WTC11 (cell line): ENCODE measurements at regions not wholly inside any gene's neighbourhood (a gene's known extent, or its start where the extent isn't known, plus 50 kb on each side); places are given as distances from the start of the nearest gene placed in this dataset.
"Not testable (repeated sequence)": the region's sequence is repeated elsewhere in the genome, so short reads cannot be mapped to it uniquely, and the experiment has no call there.

Source experiments
- ATAC-seq: fragments of 200-7000 bp; cut with Tn5 transposase; 2 replicates; pipeline ENCODE4 v1.10.0; 2021; ENCODE audit warnings: mild to moderate bottlenecking, moderate library complexity
- CTCF ChIA-PET: fragments of 300-600 bp; sonication (Branson Sonifier 250); formaldehyde crosslinking; loops from one replicate; lab custom pipeline; 2021; ENCODE audit warnings: antibody characterized with exemption; lab: Charles Lee
- POLR2A ChIA-PET: fragments of 350-600 bp; sonication (Branson Sonifier 250); formaldehyde crosslinking; loops from one replicate; lab custom pipeline; 2021; ENCODE audit warnings: antibody characterized with exemption; lab: Charles Lee
- DNase-seq: peaks from one replicate; pipeline ENCODE4 v3.0.0; 2021; ENCODE audit warnings: low spot score
- H3K27ac Mint-ChIP-seq: 2 replicates; pipeline ENCODE4 v1.8.0; 2021; ENCODE audit warnings: mixed read lengths
- H3K27me3 Mint-ChIP-seq: 2 replicates; pipeline ENCODE4 v1.8.0; 2021; ENCODE audit warnings: low read depth, mild to moderate bottlenecking, moderate library complexity, mixed read lengths
- H3K36me3 Mint-ChIP-seq: 2 replicates; pipeline ENCODE4 v1.8.0; 2021; ENCODE audit warnings: mixed read lengths
- H3K4me1 Mint-ChIP-seq: 2 replicates; pipeline ENCODE4 v1.8.0; 2022; ENCODE audit warnings: mixed read lengths
- H3K4me3 Mint-ChIP-seq: 2 replicates; pipeline ENCODE4 v1.8.0; 2021; ENCODE audit warnings: mild to moderate bottlenecking, moderate library complexity, mixed read lengths
- H3K9me3 Mint-ChIP-seq: 2 replicates; pipeline ENCODE4 v1.8.0; 2021; ENCODE audit warnings: mixed read lengths
- ATF1 ChIP-seq: sonication (generic); formaldehyde crosslinking; IDR thresholded peaks from 2 replicates; pipeline ENCODE4 v1.8.1; 2023; ENCODE audit warnings: mild to moderate bottlenecking, moderate library complexity, missing genetic modification reagents
- ATF3 ChIP-seq: sonication (generic); formaldehyde crosslinking; conservative IDR thresholded peaks from 2 replicates; pipeline ENCODE4 v1.8.1; 2022; ENCODE audit warnings: mild to moderate bottlenecking, missing genetic modification reagents
- CREB1 ChIP-seq: sonication (generic); formaldehyde crosslinking; IDR thresholded peaks from 2 replicates; pipeline ENCODE4 v1.8.0; 2023; ENCODE audit warnings: mild to moderate bottlenecking, missing genetic modification reagents
- CTCF ChIP-seq: fragments of 200-600 bp; IDR thresholded peaks from 2 replicates; pipeline ENCODE4 v1.8.0; 2022; ENCODE audit warnings: antibody characterized with exemption
- ERG ChIP-seq: fragments of 250-450 bp; sonication (Bioruptor Pico); IDR thresholded peaks from 2 replicates; pipeline ENCODE4 v1.8.0; 2021; ENCODE audit warnings: mild to moderate bottlenecking
- GTF2I ChIP-seq: fragments of 250-450 bp; sonication (Bioruptor Pico); conservative IDR thresholded peaks from 2 replicates; pipeline ENCODE4 v1.4.0; 2021; ENCODE audit warnings: mild to moderate bottlenecking
- IRF2 ChIP-seq: sonication (generic); formaldehyde crosslinking; IDR thresholded peaks from 2 replicates; pipeline ENCODE4 v1.8.0; 2022; ENCODE audit warnings: low read depth, missing genetic modification reagents, borderline replicate concordance
- NFATC4 ChIP-seq: fragments of 250-450 bp; sonication (Bioruptor Pico); IDR thresholded peaks from 2 replicates; pipeline ENCODE4 v1.9.0; 2021; ENCODE audit warnings: mild to moderate bottlenecking
- NFYB ChIP-seq: sonication (generic); formaldehyde crosslinking; conservative IDR thresholded peaks from 2 replicates; pipeline ENCODE4 v1.8.0; 2022; ENCODE audit warnings: low read depth, missing genetic modification reagents
- NR1H2 ChIP-seq: sonication (generic); formaldehyde crosslinking; IDR thresholded peaks from 2 replicates; pipeline ENCODE4 v1.9.0; 2021; ENCODE audit warnings: mild to moderate bottlenecking, moderate library complexity, missing genetic modification reagents
- RORB ChIP-seq: fragments of 250-450 bp; sonication (Bioruptor Pico); IDR thresholded peaks from 2 replicates; pipeline ENCODE4 v1.9.0; 2021; ENCODE audit warnings: mild to moderate bottlenecking
- TCF7 ChIP-seq: sonication (generic); formaldehyde crosslinking; IDR thresholded peaks from 2 replicates; pipeline ENCODE4 v1.8.0; 2022; ENCODE audit warnings: mild to moderate bottlenecking, low read depth, missing genetic modification reagents, moderate library complexity
- TEAD1 ChIP-seq: sonication (generic); formaldehyde crosslinking; IDR thresholded peaks from 2 replicates; pipeline ENCODE4 v1.8.0; 2022; ENCODE audit warnings: mild to moderate bottlenecking, missing genetic modification reagents
- TEAD4 ChIP-seq: sonication (generic); formaldehyde crosslinking; IDR thresholded peaks from 2 replicates; pipeline ENCODE4 v1.8.0; 2022; ENCODE audit warnings: mild to moderate bottlenecking, missing genetic modification reagents
- ZBTB21 ChIP-seq: sonication (generic); formaldehyde crosslinking; IDR thresholded peaks from 2 replicates; pipeline ENCODE4 v1.8.1; 2023; ENCODE audit warnings: mild to moderate bottlenecking, missing genetic modification reagents, borderline replicate concordance
- ZNF121 ChIP-seq: sonication (generic); formaldehyde crosslinking; IDR thresholded peaks from 2 replicates; pipeline ENCODE4 v1.8.0; 2023; ENCODE audit warnings: missing genetic modification reagents
- ZNF219 ChIP-seq: sonication (generic); formaldehyde crosslinking; IDR thresholded peaks from 2 replicates; pipeline ENCODE4 v1.8.0; 2023; ENCODE audit warnings: missing genetic modification reagents, mild to moderate bottlenecking, borderline replicate concordance
- ZNF232 ChIP-seq: sonication (generic); formaldehyde crosslinking; IDR thresholded peaks from 2 replicates; pipeline ENCODE4 v1.8.0; 2022; ENCODE audit warnings: mild to moderate bottlenecking, missing genetic modification reagents
- ZNF263 ChIP-seq: sonication (generic); formaldehyde crosslinking; IDR thresholded peaks from 2 replicates; pipeline ENCODE4 v1.8.1; 2022; ENCODE audit warnings: low read depth, mild to moderate bottlenecking, moderate library complexity, missing genetic modification reagents
- ZNF281 ChIP-seq: sonication (generic); formaldehyde crosslinking; IDR thresholded peaks from 2 replicates; pipeline ENCODE4 v1.8.0; 2023; ENCODE audit warnings: mild to moderate bottlenecking, missing genetic modification reagents
- TF ChIP-seq, protein P1 (sequence below): fragments of 250-450 bp; sonication (Bioruptor Pico); IDR thresholded peaks from 2 replicates; pipeline ENCODE4 v1.9.0; 2021; ENCODE audit warnings: mild to moderate bottlenecking

DNA sequence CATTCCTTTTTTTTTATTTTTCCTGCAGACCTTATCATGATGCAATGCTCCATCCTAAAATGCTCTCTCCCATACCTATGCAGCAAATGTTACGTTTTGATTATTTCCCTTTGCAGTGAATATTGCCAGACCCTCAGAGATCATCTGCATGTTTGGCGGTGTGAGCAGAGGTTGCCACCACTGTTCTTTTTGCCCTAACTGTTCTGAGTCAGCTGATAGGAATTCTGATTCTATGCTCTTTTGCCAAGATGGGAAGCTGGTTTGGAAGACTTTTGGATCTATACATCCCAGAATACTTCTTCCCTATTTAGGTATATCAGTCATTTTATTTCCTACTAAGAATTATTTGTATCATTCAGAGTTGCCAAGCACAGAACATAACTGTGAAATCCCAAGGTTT, 130.5 kb downstream of the KLF6 start:
- Mint-ChIP-seq H3K27ac (no peak overlapping the region), H3K9me3 (no peaks in the 10 kb centered on the region), H3K4me1 (peaks cover 8% of the 10 kb centered on the region), H3K36me3 (no peaks in the 10 kb centered on the region), H3K4me3 (no peak overlapping the region), H3K27me3 (no peaks in the 10 kb centered on the region)
- ChIA-PET POLR2A (no interaction called here), CTCF (no interaction called here)
- no peak for DNase-seq
- no peak for ATAC-seq
- TF ChIP-seq RORB (CRISPR knock-in tag), result no peak
- TF ChIP-seq ATF1 (CRISPR knock-in tag), result no peak
- TF ChIP-seq TEAD1 (CRISPR knock-in tag), result no peak
- TF ChIP-seq ZBTB21, result no peak
- no peak for TF ChIP-seq NFATC4 (CRISPR knock-in tag)
- no peak for TF ChIP-seq ZNF263
- no peak for TF ChIP-seq NR1H2
- TF ChIP-seq ZNF121, result no peak
- TF ChIP-seq ERG, result no peak
- TF ChIP-seq CREB1 (CRISPR knock-in tag), result no peak
- TF ChIP-seq ZNF219, result no peak
- TF ChIP-seq ZNF232, result no peak
- no peak for TF ChIP-seq TEAD4
- no peak for TF ChIP-seq IRF2 (CRISPR knock-in tag)
- TF ChIP-seq TCF7 (CRISPR knock-in tag), result no peak
- no peak for TF ChIP-seq CTCF

DNA sequence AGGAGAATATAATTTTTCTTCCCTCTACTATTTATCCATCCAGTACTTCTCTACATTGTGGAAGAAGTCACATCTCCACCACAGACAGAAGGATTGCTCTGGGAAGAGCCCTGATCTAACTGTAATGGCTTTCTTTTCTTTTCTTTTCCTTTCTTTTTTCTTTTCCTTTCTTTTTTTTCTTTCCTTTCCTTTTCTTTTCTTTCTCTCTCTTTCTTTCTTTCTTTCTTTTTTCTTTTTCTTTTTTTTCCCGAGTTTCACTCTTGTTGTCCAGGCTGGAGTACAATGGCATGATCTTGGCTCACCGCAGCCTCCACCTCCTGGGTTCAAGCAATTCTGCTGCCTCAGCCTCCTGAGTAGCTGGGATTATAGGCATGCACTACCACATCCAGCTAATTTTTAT, 131.7 kb downstream of the KLF6 start:
- not testable (repeated sequence) for H3K27ac Mint-ChIP-seq, H3K9me3 Mint-ChIP-seq, H3K27me3 Mint-ChIP-seq

GRCh38 chr10:3652886-3653285, 132.1 kb downstream of the KLF6 start:
- no peak overlapping the region for H3K27ac Mint-ChIP-seq
- DNase-seq, result no peak
- no peaks in the 10 kb centered on the region for H3K9me3 Mint-ChIP-seq
- ATAC-seq, result no peak
- peaks cover 6% of the 10 kb centered on the region; the same call in 1 of the 2 replicates for H3K4me1 Mint-ChIP-seq
- no peaks in the 10 kb centered on the region for H3K27me3 Mint-ChIP-seq
- no peaks in the 10 kb centered on the region for H3K36me3 Mint-ChIP-seq
- ChIA-PET POLR2A (no interaction called here), CTCF (no interaction called here)
- TF ChIP-seq NFYB (CRISPR knock-in tag) (no peak), TEAD4 (no peak), ATF3 (no peak), ERG (no peak), GTF2I (no peak), ZNF281 (CRISPR knock-in tag) (no peak)
- TF ChIP-seq, protein P1, sequence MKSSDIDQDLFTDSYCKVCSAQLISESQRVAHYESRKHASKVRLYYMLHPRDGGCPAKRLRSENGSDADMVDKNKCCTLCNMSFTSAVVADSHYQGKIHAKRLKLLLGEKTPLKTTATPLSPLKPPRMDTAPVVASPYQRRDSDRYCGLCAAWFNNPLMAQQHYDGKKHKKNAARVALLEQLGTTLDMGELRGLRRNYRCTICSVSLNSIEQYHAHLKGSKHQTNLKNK (CRISPR knock-in tag), result no peak
- no peak overlapping the region for H3K4me3 Mint-ChIP-seq

More for the DNA sequence above, 131.7 kb downstream of the KLF6 start:
- DNase-seq, POLR2A ChIA-PET, CTCF ChIA-PET, ATAC-seq, H3K36me3 Mint-ChIP-seq, H3K4me3 Mint-ChIP-seq, H3K4me1 Mint-ChIP-seq: not testable (repeated sequence)
